ENCODE measurements at regions not wholly inside any gene's neighbourhood (a gene's known extent, or its start where the extent isn't known, plus 50 kb on each side); places are given as distances from the start of the nearest gene placed in this dataset.

DNA sequence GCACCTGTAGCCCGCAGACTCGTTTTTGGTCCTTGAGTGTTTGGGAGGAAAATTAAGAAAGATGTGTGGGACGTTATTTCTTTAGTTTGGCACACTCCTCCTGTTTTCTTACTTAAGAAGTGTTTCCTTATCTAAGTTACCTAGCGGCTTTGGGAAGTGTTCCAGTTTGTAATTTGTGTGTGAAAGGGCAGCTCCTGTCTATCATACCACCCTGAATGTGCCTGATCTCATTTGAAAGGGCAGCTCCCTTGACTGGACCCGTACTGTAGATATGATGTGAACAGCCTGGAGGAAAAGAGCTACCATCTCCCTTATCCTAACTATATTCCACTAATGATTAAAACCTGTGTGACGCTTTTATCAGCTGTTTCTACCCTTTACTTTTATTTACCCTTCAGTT, 314.3 kb downstream of the CHRM3 start:
- no peak for TF ChIP-seq POLR2AphosphoS5 (IDR thresholded peaks at IDR 0.05)
- TF ChIP-seq, protein P1, sequence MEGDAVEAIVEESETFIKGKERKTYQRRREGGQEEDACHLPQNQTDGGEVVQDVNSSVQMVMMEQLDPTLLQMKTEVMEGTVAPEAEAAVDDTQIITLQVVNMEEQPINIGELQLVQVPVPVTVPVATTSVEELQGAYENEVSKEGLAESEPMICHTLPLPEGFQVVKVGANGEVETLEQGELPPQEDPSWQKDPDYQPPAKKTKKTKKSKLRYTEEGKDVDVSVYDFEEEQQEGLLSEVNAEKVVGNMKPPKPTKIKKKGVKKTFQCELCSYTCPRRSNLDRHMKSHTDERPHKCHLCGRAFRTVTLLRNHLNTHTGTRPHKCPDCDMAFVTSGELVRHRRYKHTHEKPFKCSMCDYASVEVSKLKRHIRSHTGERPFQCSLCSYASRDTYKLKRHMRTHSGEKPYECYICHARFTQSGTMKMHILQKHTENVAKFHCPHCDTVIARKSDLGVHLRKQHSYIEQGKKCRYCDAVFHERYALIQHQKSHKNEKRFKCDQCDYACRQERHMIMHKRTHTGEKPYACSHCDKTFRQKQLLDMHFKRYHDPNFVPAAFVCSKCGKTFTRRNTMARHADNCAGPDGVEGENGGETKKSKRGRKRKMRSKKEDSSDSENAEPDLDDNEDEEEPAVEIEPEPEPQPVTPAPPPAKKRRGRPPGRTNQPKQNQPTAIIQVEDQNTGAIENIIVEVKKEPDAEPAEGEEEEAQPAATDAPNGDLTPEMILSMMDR (IDR thresholded peaks at IDR 0.05): no peak
